ENCODE measurements at regions not wholly inside any gene's neighbourhood (a gene's known extent, or its start where the extent isn't known, plus 50 kb on each side); places are given as distances from the start of the nearest gene placed in this dataset.

- TF ChIP-seq CTCF (IDR thresholded peaks at IDR 0.05) (no peak), EZH2 (IDR thresholded peaks at IDR 0.05) (no peak), EZH2phosphoT487 (IDR thresholded peaks at IDR 0.05) (no peak)
Observed at GRCh38 chr6:109918227-109918626, 59.9 kb upstream of the GPR6 start.

Data from neural progenitor cell (in vitro differentiated cells).